22Rv1 (cell line): ENCODE measurements at regions not wholly inside any gene's neighbourhood (a gene's known extent, or its start where the extent isn't known, plus 50 kb on each side); places are given as distances from the start of the nearest gene placed in this dataset.

Source experiments
- CTCF ChIP-seq: fragments of 450-650 bp; IDR thresholded peaks from 2 replicates; pipeline ENCODE4 v1.5.1; 2017; ENCODE audit warnings: mild to moderate bottlenecking
- ZFX ChIP-seq: fragments of 450-650 bp; IDR thresholded peaks from 2 replicates; pipeline ENCODE4 v1.6.1; 2017; ENCODE audit warnings: antibody characterized with exemption, borderline replicate concordance

- TF ChIP-seq CTCF (no peak), ZFX (no peak)
These were observed 206.6 kb downstream of the BAMBI start for GRCh38 chr10:28883741-28884423.
